ENCODE measurements at regions not wholly inside any gene's neighbourhood (a gene's known extent, or its start where the extent isn't known, plus 50 kb on each side); places are given as distances from the start of the nearest gene placed in this dataset. TPM values are rescaled to one million over a fixed set of nuclear protein-coding genes. Genes with fewer than 3 reads are reported as not detected.

GRCh38 chr1:94602316-94602715, 60.8 kb upstream of the F3 start:
- H3K27ac Mint-ChIP-seq, result no peak overlapping the region
- H3K36me3 Mint-ChIP-seq, result no peaks in the 10 kb centered on the region
- H3K9me3 Mint-ChIP-seq, result no peaks in the 10 kb centered on the region
- H3K4me3 Mint-ChIP-seq, result peak overlapping the region; percentile 34
- POLR2A ChIA-PET, result no interaction called here
- DNase-seq (peak; percentile 28), ATAC-seq (ENCODE audit: low read depth) (peak; percentile 33)
- H3K4me1 Mint-ChIP-seq, result peaks cover 5% of the 10 kb centered on the region
- peaks cover 32% of the 10 kb centered on the region for H3K27me3 Mint-ChIP-seq

- ATAC-seq (ENCODE audit: low read depth) (no peak), DNase-seq (no peak)
- H3K4me3 Mint-ChIP-seq, result no peak overlapping the region
- peaks cover 5% of the 10 kb centered on the region for H3K4me1 Mint-ChIP-seq
- POLR2A ChIA-PET, result no interaction called here
- peaks cover 35% of the 10 kb centered on the region for H3K27me3 Mint-ChIP-seq
- H3K36me3 Mint-ChIP-seq, result no peaks in the 10 kb centered on the region
- no peaks in the 10 kb centered on the region for H3K9me3 Mint-ChIP-seq
- no peak overlapping the region for H3K27ac Mint-ChIP-seq
Measured at GRCh38 chr1:94600556-94600955, 59.0 kb upstream of the F3 start.

- no peak for ATAC-seq (ENCODE audit: low read depth)
- POLR2A ChIA-PET, result no interaction called here
- peaks cover 30% of the 10 kb centered on the region for H3K27me3 Mint-ChIP-seq
- peaks cover 5% of the 10 kb centered on the region for H3K4me1 Mint-ChIP-seq
- no peak for DNase-seq
- no peak overlapping the region for H3K4me3 Mint-ChIP-seq
- H3K36me3 Mint-ChIP-seq, result no peaks in the 10 kb centered on the region
- no peaks in the 10 kb centered on the region for H3K9me3 Mint-ChIP-seq
- H3K27ac Mint-ChIP-seq, result no peak overlapping the region
Measured at GRCh38 chr1:94599095-94599813, 57.7 kb upstream of the F3 start.

- DNase-seq (no peak), ATAC-seq (ENCODE audit: low read depth) (no peak)
- H3K4me1 Mint-ChIP-seq, result peaks cover 4% of the 10 kb centered on the region
- POLR2A ChIA-PET, result no interaction called here
- H3K4me3 Mint-ChIP-seq, result no peak overlapping the region
- H3K27me3 Mint-ChIP-seq, result peaks cover 19% of the 10 kb centered on the region
- no peak overlapping the region for H3K27ac Mint-ChIP-seq
- H3K36me3 Mint-ChIP-seq, result no peaks in the 10 kb centered on the region
- no peaks in the 10 kb centered on the region for H3K9me3 Mint-ChIP-seq
Measured at GRCh38 chr1:94597701-94598100, 56.1 kb upstream of the F3 start.

GRCh38 chr1:94596260-94596659, 54.7 kb upstream of the F3 start:
- POLR2A ChIA-PET, result no interaction called here
- Mint-ChIP-seq H3K36me3 (no peaks in the 10 kb centered on the region), H3K4me1 (no peaks in the 10 kb centered on the region), H3K4me3 (no peak overlapping the region), H3K27me3 (peaks cover 10% of the 10 kb centered on the region), H3K9me3 (no peaks in the 10 kb centered on the region), H3K27ac (no peak overlapping the region)
- no peak for ATAC-seq (ENCODE audit: low read depth)
- DNase-seq, result no peak

- no peaks in the 10 kb centered on the region for H3K9me3 Mint-ChIP-seq
- POLR2A ChIA-PET, result no interaction called here
- H3K27me3 Mint-ChIP-seq, result peaks cover 7% of the 10 kb centered on the region
- H3K4me3 Mint-ChIP-seq, result no peak overlapping the region
- no peak for ATAC-seq (ENCODE audit: low read depth)
- H3K36me3 Mint-ChIP-seq, result no peaks in the 10 kb centered on the region
- no peak for DNase-seq
- H3K27ac Mint-ChIP-seq, result no peak overlapping the region
- no peaks in the 10 kb centered on the region for H3K4me1 Mint-ChIP-seq
Measured at GRCh38 chr1:94595658-94596057, 54.1 kb upstream of the F3 start.

GRCh38 chr1:94593611-94594010, 52.1 kb upstream of the F3 start:
- H3K4me3 Mint-ChIP-seq, result no peak overlapping the region
- POLR2A ChIA-PET, result no interaction called here
- no peaks in the 10 kb centered on the region for H3K36me3 Mint-ChIP-seq
- no peaks in the 10 kb centered on the region for H3K4me1 Mint-ChIP-seq
- ATAC-seq (ENCODE audit: low read depth) (no peak), DNase-seq (no peak)
- peaks cover 5% of the 10 kb centered on the region for H3K27me3 Mint-ChIP-seq
- no peaks in the 10 kb centered on the region for H3K9me3 Mint-ChIP-seq
- no peak overlapping the region for H3K27ac Mint-ChIP-seq

- Mint-ChIP-seq H3K36me3 (no peaks in the 10 kb centered on the region), H3K4me3 (no peak overlapping the region), H3K27me3 (peaks cover 9% of the 10 kb centered on the region), H3K4me1 (no peaks in the 10 kb centered on the region), H3K27ac (no peak overlapping the region), H3K9me3 (no peaks in the 10 kb centered on the region)
- ATAC-seq (ENCODE audit: low read depth), result no peak
- DNase-seq, result no peak
- POLR2A ChIA-PET, result no interaction called here
Measured at GRCh38 chr1:94592571-94592920, 51.0 kb upstream of the F3 start.

GRCh38 chr1:94591823-94592570, 50.4 kb upstream of the F3 start:
- no peaks in the 10 kb centered on the region for H3K36me3 Mint-ChIP-seq
- H3K9me3 Mint-ChIP-seq, result no peaks in the 10 kb centered on the region
- no peaks in the 10 kb centered on the region for H3K4me1 Mint-ChIP-seq
- ATAC-seq (ENCODE audit: low read depth), result no peak
- POLR2A ChIA-PET, result no interaction called here
- H3K27ac Mint-ChIP-seq, result no peak overlapping the region
- H3K4me3 Mint-ChIP-seq, result no peak overlapping the region
- DNase-seq, result no peak
- peaks cover 10% of the 10 kb centered on the region for H3K27me3 Mint-ChIP-seq

Small RNAs in the stretch of these regions (microRNA-seq; reads per million reads assigned to microRNA genes)
- not detected for gene MIR378G
